ENCODE measurements at regions not wholly inside any gene's neighbourhood (a gene's known extent, or its start where the extent isn't known, plus 50 kb on each side); places are given as distances from the start of the nearest gene placed in this dataset.

DNA sequence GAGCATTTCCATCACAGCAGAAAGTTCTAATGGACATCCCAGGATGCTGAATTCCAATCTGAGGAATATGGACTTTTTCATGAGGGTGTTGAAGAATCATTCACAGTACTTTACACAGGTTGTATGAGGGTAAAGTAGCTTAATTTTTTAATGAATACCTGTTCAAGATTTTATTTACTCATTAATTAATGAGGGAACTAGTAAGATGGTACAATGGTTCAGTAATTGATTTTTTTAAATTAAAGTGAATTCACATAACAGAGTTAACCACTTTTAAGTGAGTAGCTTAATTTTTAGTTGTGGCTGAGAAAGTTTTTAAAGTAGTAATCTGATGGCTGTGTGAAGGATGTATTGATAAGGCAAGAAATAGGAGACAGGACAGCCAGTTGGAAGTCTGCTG, 266.5 kb downstream of the GFRA1 start:
- TF ChIP-seq ATF1 (CRISPR knock-in tag; IDR thresholded peaks at IDR 0.05) (no peak), CREB1 (CRISPR knock-in tag; IDR thresholded peaks at IDR 0.05) (no peak), JAZF1 (CRISPR knock-in tag; IDR thresholded peaks at IDR 0.05) (no peak), TCF7 (CRISPR knock-in tag; IDR thresholded peaks at IDR 0.05; ENCODE audit: low read depth) (no peak), NR1H2 (CRISPR knock-in tag; IDR thresholded peaks at IDR 0.05) (no peak), SP1 (CRISPR knock-in tag; conservative IDR thresholded peaks at IDR 0.05) (no peak)
- TF ChIP-seq, protein P1, sequence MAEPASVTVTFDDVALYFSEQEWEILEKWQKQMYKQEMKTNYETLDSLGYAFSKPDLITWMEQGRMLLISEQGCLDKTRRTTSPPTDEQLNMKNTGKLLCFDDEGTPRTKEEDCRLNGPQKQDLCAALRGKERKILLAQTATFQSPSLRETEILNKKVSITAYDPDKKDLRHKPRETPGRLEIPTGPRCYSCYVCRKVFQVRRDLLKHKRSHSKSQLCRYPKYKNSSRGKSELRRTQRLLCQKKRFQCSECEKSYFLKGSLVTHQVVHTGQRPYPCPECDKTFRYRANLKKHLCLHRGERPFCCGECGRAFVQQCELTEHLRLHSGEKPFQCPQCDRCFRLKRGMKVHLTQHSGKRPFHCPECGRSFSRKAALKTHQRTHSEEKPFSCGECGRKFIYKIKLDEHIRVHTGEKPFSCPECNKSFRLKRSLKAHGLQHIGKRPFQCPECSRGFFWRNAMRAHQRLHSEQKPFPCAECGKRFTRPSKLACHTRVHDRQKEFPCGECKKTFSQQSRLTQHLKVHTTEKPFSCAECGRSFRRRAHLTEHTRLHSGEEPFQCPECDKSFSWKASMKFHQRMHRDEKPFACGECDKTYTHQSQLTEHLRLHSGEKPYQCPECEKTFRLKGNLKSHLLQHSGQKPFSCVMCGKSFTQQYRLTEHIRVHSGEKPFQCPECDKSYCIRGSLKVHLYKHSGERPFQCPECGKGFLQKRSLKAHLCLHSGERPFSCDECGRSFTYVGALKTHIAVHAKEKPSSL (CRISPR knock-in tag; conservative IDR thresholded peaks at IDR 0.05), result no peak
- TF ChIP-seq, protein P2, sequence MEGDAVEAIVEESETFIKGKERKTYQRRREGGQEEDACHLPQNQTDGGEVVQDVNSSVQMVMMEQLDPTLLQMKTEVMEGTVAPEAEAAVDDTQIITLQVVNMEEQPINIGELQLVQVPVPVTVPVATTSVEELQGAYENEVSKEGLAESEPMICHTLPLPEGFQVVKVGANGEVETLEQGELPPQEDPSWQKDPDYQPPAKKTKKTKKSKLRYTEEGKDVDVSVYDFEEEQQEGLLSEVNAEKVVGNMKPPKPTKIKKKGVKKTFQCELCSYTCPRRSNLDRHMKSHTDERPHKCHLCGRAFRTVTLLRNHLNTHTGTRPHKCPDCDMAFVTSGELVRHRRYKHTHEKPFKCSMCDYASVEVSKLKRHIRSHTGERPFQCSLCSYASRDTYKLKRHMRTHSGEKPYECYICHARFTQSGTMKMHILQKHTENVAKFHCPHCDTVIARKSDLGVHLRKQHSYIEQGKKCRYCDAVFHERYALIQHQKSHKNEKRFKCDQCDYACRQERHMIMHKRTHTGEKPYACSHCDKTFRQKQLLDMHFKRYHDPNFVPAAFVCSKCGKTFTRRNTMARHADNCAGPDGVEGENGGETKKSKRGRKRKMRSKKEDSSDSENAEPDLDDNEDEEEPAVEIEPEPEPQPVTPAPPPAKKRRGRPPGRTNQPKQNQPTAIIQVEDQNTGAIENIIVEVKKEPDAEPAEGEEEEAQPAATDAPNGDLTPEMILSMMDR (IDR thresholded peaks at IDR 0.05), result no peak
- TF ChIP-seq, protein P3, sequence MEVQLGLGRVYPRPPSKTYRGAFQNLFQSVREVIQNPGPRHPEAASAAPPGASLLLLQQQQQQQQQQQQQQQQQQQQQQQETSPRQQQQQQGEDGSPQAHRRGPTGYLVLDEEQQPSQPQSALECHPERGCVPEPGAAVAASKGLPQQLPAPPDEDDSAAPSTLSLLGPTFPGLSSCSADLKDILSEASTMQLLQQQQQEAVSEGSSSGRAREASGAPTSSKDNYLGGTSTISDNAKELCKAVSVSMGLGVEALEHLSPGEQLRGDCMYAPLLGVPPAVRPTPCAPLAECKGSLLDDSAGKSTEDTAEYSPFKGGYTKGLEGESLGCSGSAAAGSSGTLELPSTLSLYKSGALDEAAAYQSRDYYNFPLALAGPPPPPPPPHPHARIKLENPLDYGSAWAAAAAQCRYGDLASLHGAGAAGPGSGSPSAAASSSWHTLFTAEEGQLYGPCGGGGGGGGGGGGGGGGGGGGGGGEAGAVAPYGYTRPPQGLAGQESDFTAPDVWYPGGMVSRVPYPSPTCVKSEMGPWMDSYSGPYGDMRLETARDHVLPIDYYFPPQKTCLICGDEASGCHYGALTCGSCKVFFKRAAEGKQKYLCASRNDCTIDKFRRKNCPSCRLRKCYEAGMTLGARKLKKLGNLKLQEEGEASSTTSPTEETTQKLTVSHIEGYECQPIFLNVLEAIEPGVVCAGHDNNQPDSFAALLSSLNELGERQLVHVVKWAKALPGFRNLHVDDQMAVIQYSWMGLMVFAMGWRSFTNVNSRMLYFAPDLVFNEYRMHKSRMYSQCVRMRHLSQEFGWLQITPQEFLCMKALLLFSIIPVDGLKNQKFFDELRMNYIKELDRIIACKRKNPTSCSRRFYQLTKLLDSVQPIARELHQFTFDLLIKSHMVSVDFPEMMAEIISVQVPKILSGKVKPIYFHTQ (CRISPR knock-in tag; IDR thresholded peaks at IDR 0.05), result no peak
- TF ChIP-seq, protein P4, sequence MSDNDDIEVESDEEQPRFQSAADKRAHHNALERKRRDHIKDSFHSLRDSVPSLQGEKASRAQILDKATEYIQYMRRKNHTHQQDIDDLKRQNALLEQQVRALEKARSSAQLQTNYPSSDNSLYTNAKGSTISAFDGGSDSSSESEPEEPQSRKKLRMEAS (CRISPR knock-in tag; IDR thresholded peaks at IDR 0.05), result no peak
- TF ChIP-seq, protein P5, sequence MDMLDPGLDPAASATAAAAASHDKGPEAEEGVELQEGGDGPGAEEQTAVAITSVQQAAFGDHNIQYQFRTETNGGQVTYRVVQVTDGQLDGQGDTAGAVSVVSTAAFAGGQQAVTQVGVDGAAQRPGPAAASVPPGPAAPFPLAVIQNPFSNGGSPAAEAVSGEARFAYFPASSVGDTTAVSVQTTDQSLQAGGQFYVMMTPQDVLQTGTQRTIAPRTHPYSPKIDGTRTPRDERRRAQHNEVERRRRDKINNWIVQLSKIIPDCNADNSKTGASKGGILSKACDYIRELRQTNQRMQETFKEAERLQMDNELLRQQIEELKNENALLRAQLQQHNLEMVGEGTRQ (CRISPR knock-in tag; IDR thresholded peaks at IDR 0.05), result no peak
- TF ChIP-seq, protein P6, sequence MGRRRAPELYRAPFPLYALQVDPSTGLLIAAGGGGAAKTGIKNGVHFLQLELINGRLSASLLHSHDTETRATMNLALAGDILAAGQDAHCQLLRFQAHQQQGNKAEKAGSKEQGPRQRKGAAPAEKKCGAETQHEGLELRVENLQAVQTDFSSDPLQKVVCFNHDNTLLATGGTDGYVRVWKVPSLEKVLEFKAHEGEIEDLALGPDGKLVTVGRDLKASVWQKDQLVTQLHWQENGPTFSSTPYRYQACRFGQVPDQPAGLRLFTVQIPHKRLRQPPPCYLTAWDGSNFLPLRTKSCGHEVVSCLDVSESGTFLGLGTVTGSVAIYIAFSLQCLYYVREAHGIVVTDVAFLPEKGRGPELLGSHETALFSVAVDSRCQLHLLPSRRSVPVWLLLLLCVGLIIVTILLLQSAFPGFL (CRISPR knock-in tag; IDR thresholded peaks at IDR 0.05; ENCODE audit: borderline replicate concordance), result no peak
- TF ChIP-seq, protein P7, sequence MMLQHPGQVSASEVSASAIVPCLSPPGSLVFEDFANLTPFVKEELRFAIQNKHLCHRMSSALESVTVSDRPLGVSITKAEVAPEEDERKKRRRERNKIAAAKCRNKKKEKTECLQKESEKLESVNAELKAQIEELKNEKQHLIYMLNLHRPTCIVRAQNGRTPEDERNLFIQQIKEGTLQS (CRISPR knock-in tag; conservative IDR thresholded peaks at IDR 0.05), result no peak
- TF ChIP-seq, protein P8, sequence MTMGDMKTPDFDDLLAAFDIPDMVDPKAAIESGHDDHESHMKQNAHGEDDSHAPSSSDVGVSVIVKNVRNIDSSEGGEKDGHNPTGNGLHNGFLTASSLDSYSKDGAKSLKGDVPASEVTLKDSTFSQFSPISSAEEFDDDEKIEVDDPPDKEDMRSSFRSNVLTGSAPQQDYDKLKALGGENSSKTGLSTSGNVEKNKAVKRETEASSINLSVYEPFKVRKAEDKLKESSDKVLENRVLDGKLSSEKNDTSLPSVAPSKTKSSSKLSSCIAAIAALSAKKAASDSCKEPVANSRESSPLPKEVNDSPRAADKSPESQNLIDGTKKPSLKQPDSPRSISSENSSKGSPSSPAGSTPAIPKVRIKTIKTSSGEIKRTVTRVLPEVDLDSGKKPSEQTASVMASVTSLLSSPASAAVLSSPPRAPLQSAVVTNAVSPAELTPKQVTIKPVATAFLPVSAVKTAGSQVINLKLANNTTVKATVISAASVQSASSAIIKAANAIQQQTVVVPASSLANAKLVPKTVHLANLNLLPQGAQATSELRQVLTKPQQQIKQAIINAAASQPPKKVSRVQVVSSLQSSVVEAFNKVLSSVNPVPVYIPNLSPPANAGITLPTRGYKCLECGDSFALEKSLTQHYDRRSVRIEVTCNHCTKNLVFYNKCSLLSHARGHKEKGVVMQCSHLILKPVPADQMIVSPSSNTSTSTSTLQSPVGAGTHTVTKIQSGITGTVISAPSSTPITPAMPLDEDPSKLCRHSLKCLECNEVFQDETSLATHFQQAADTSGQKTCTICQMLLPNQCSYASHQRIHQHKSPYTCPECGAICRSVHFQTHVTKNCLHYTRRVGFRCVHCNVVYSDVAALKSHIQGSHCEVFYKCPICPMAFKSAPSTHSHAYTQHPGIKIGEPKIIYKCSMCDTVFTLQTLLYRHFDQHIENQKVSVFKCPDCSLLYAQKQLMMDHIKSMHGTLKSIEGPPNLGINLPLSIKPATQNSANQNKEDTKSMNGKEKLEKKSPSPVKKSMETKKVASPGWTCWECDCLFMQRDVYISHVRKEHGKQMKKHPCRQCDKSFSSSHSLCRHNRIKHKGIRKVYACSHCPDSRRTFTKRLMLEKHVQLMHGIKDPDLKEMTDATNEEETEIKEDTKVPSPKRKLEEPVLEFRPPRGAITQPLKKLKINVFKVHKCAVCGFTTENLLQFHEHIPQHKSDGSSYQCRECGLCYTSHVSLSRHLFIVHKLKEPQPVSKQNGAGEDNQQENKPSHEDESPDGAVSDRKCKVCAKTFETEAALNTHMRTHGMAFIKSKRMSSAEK (CRISPR knock-in tag; IDR thresholded peaks at IDR 0.05; ENCODE audit: borderline replicate concordance), result no peak
